Type B pancreatic cell (in vitro differentiated cells): ENCODE measurements at regions not wholly inside any gene's neighbourhood (a gene's known extent, or its start where the extent isn't known, plus 50 kb on each side); places are given as distances from the start of the nearest gene placed in this dataset.

ENCODE experiments used
- DNase-seq: peaks from one replicate; pipeline ENCODE4 v3.0.0; 2021; ENCODE audit warnings: mixed read lengths; ENCODE audit not compliant: unreplicated experiment; ENCODE audit errors: extremely low spot score
- H3K27ac Mint-ChIP-seq: 2 replicates; pipeline ENCODE4 v1.8.0; 2021; ENCODE audit warnings: mild to moderate bottlenecking, mixed read lengths
- H3K27me3 Mint-ChIP-seq: 2 replicates; pipeline ENCODE4 v1.8.0; 2021; ENCODE audit warnings: mixed read lengths
- H3K36me3 Mint-ChIP-seq: 2 replicates; pipeline ENCODE4 v1.8.0; 2021; ENCODE audit warnings: mixed read lengths
- H3K4me1 Mint-ChIP-seq: one replicate; pipeline ENCODE4 v1.8.0; 2021; ENCODE audit warnings: mixed read lengths; ENCODE audit not compliant: unreplicated experiment
- H3K4me3 Mint-ChIP-seq: 2 replicates; pipeline ENCODE4 v1.8.0; 2021; ENCODE audit warnings: mild to moderate bottlenecking, mixed read lengths
- H3K9me3 Mint-ChIP-seq: 2 replicates; pipeline ENCODE4 v1.8.0; 2021; ENCODE audit warnings: mixed read lengths
- CTCF ChIP-seq: fragments of 200-600 bp; sonication (generic); conservative IDR thresholded peaks from 2 replicates; pipeline ENCODE4 v1.5.0; 2021; ENCODE audit warnings: antibody characterized with exemption, mild to moderate bottlenecking

GRCh38 chr5:53178830-53179229, 69.3 kb upstream of the MOCS2 start:
- no peak for DNase-seq
- H3K27ac Mint-ChIP-seq = no peak overlapping the region
- TF ChIP-seq CTCF = no peak
- no peaks in the 10 kb centered on the region for H3K4me1 Mint-ChIP-seq
- H3K27me3 Mint-ChIP-seq = no peaks in the 10 kb centered on the region
- H3K4me3 Mint-ChIP-seq = no peak overlapping the region
- peaks cover 4% of the 10 kb centered on the region for H3K9me3 Mint-ChIP-seq
- no peaks in the 10 kb centered on the region for H3K36me3 Mint-ChIP-seq

DNA sequence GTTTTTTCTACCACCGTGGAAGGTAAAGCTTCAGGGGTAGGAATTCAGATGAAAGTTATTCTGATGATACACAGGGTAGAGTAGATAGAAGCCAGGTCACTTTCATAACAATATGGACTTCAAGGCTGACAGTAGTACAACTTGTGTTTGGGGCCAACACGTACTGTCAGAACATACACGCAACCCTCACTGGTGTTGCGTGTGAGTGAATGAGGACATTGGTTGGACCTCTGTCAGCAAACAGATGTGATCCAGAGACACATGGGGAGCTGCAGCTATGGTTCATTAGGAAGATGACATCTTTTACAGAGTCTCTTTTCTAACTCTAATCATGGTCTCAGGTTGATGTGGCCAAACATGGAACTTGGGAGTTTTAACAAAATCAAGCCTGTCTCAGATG, 70.1 kb upstream of the MOCS2 start:
- H3K9me3 Mint-ChIP-seq = peaks cover 4% of the 10 kb centered on the region
- no peaks in the 10 kb centered on the region for H3K4me1 Mint-ChIP-seq
- no peak for TF ChIP-seq CTCF
- no peaks in the 10 kb centered on the region for H3K27me3 Mint-ChIP-seq
- no peak for DNase-seq
- no peaks in the 10 kb centered on the region for H3K36me3 Mint-ChIP-seq
- H3K4me3 Mint-ChIP-seq = no peak overlapping the region
- H3K27ac Mint-ChIP-seq = no peak overlapping the region

- H3K4me3 Mint-ChIP-seq = no peak overlapping the region
- H3K36me3 Mint-ChIP-seq = no peaks in the 10 kb centered on the region
- no peaks in the 10 kb centered on the region for H3K27me3 Mint-ChIP-seq
- no peak overlapping the region for H3K27ac Mint-ChIP-seq
- H3K4me1 Mint-ChIP-seq = no peaks in the 10 kb centered on the region
- no peaks in the 10 kb centered on the region for H3K9me3 Mint-ChIP-seq
- no peak for TF ChIP-seq CTCF
- no peak for DNase-seq
Observed at GRCh38 chr5:53180538-53180937, 71.0 kb upstream of the MOCS2 start.

- H3K4me1 Mint-ChIP-seq = no peaks in the 10 kb centered on the region
- no peaks in the 10 kb centered on the region for H3K9me3 Mint-ChIP-seq
- no peak for TF ChIP-seq CTCF
- DNase-seq = no peak
- no peak overlapping the region for H3K27ac Mint-ChIP-seq
- no peaks in the 10 kb centered on the region for H3K27me3 Mint-ChIP-seq
- no peaks in the 10 kb centered on the region for H3K36me3 Mint-ChIP-seq
- no peak overlapping the region for H3K4me3 Mint-ChIP-seq
Observed at GRCh38 chr5:53180991-53181390, 71.4 kb upstream of the MOCS2 start.

DNA sequence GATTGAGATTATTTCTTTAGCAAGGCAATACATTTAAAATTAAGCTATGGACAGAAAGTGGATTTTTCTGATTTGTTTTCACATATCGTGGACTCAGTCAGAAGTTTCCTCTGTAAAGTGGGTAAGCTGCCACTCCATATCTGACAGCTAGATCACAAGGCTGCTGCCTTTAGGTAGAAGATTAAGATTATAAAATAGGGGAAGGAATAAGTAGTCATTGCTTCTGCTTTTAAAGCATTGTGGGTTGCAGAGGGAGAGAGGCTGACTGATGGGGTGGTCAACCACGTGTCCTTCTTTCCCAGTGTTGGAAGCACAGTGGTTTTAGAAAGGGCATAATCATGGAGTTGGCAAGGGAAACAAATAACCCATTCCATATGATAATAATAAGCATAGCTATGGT, 74.3 kb upstream of the MOCS2 start:
- no peaks in the 10 kb centered on the region for H3K27me3 Mint-ChIP-seq
- no peaks in the 10 kb centered on the region for H3K4me1 Mint-ChIP-seq
- H3K36me3 Mint-ChIP-seq = no peaks in the 10 kb centered on the region
- H3K4me3 Mint-ChIP-seq = no peak overlapping the region
- no peaks in the 10 kb centered on the region for H3K9me3 Mint-ChIP-seq
- no peak for TF ChIP-seq CTCF
- DNase-seq = no peak
- no peak overlapping the region for H3K27ac Mint-ChIP-seq

- H3K27me3 Mint-ChIP-seq = peaks cover 8% of the 10 kb centered on the region
- H3K4me1 Mint-ChIP-seq = no peaks in the 10 kb centered on the region
- DNase-seq = no peak
- H3K9me3 Mint-ChIP-seq = peaks cover 5% of the 10 kb centered on the region
- no peak for TF ChIP-seq CTCF
- H3K27ac Mint-ChIP-seq = no peak overlapping the region
- no peak overlapping the region for H3K4me3 Mint-ChIP-seq
- H3K36me3 Mint-ChIP-seq = no peaks in the 10 kb centered on the region
Observed at GRCh38 chr5:53191548-53192165, 82.1 kb upstream of the MOCS2 start.
